ENCODE measurements at regions not wholly inside any gene's neighbourhood (a gene's known extent, or its start where the extent isn't known, plus 50 kb on each side); places are given as distances from the start of the nearest gene placed in this dataset.

DNA sequence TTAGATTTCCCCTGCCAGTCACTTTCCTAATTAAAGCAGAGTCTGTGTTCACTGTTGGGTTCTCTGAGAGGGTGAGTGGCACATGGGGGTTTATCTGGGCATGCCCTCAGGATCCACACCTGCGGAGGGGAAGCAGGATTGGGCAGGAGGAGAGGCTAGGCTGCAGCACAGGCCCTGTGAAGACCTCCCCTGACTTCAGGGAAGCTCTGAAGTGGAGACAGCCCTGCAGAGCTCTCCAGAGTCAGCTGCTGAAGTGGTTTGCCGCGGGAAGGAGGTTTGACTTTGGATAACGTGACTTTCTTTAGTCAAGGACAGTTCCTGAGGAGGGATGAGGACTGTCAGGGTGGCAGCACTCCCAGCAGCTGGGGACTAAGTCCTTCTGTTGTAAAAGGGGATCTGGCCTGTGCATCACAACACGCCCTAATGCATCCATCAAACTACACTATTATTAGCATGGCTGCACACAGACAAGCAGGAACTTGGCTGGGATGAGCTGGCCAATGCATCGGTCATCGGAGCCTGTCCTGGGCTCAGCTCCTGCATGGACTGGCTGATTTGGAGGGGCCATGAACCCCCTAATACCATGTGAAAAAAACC is 50.9 kb upstream of the LEP start:
- DNase-seq (ENCODE audit: low read depth), result no peak

GRCh38 chr7:128191136-128191844 is 49.8 kb upstream of the LEP start:
- Histone ChIP-seq H3K9me3 (ENCODE audit: control insufficient read depth, low read length) (peaks cover 35% of the 10 kb centered on the region), H3K4me3 (ENCODE audit: low read length) (no peak overlapping the region), H3K9ac (ENCODE audit: low read length) (no peak overlapping the region), H3K4me1 (ENCODE audit: control insufficient read depth, insufficient read depth, low read length) (no peaks in the 10 kb centered on the region), H3K27me3 (replicated peaks; ENCODE audit: control insufficient read depth, insufficient read depth, low read length) (peaks cover 49% of the 10 kb centered on the region), H3K36me3 (ENCODE audit: control insufficient read depth, insufficient read depth, low read length, severe bottlenecking) (no peaks in the 10 kb centered on the region)
- no peak for DNase-seq (ENCODE audit: low read depth)

More for the DNA sequence above, 50.9 kb upstream of the LEP start:
- Histone ChIP-seq H3K9ac (ENCODE audit: low read length) (no peak overlapping the region), H3K9me3 (ENCODE audit: control insufficient read depth, low read length) (peaks cover 26% of the 10 kb centered on the region), H3K4me3 (ENCODE audit: low read length) (no peak overlapping the region), H3K4me1 (ENCODE audit: control insufficient read depth, insufficient read depth, low read length) (no peaks in the 10 kb centered on the region), H3K27me3 (replicated peaks; ENCODE audit: control insufficient read depth, insufficient read depth, low read length) (peaks cover 59% of the 10 kb centered on the region), H3K36me3 (ENCODE audit: control insufficient read depth, insufficient read depth, low read length, severe bottlenecking) (no peaks in the 10 kb centered on the region)

Measured in adipocyte (in vitro differentiated cells).